Endothelial cell (in vitro differentiated cells): ENCODE measurements at regions not wholly inside any gene's neighbourhood (a gene's known extent, or its start where the extent isn't known, plus 50 kb on each side); places are given as distances from the start of the nearest gene placed in this dataset.

Experiments used
- DNase-seq: peaks from one replicate; pipeline ENCODE4 v3.0.0; 2021; ENCODE audit warnings: low spot score
- H3K27ac Mint-ChIP-seq: one replicate; pipeline ENCODE4 v1.8.0; 2021; ENCODE audit warnings: mixed read lengths, inconsistent platforms; ENCODE audit not compliant: unreplicated experiment
- H3K27me3 Mint-ChIP-seq: one replicate; pipeline ENCODE4 v1.8.0; 2021; ENCODE audit warnings: mild to moderate bottlenecking, moderate library complexity, mixed read lengths, inconsistent platforms; ENCODE audit not compliant: unreplicated experiment
- H3K36me3 Mint-ChIP-seq: one replicate; pipeline ENCODE4 v1.8.0; 2021; ENCODE audit warnings: mild to moderate bottlenecking, low read depth, mixed read lengths, inconsistent platforms; ENCODE audit not compliant: unreplicated experiment
- H3K4me1 Mint-ChIP-seq: one replicate; pipeline ENCODE4 v1.8.0; 2021; ENCODE audit warnings: mild to moderate bottlenecking, mixed read lengths, inconsistent platforms; ENCODE audit not compliant: unreplicated experiment
- H3K4me3 Mint-ChIP-seq: one replicate; pipeline ENCODE4 v1.8.0; 2021; ENCODE audit warnings: mild to moderate bottlenecking, mixed read lengths, inconsistent platforms; ENCODE audit not compliant: unreplicated experiment
- H3K9me3 Mint-ChIP-seq: one replicate; pipeline ENCODE4 v1.8.0; 2021; ENCODE audit warnings: mixed read lengths, inconsistent platforms; ENCODE audit not compliant: unreplicated experiment
- CTCF ChIP-seq: fragments of 200-600 bp; sonication (generic); IDR thresholded peaks from one replicate; pipeline ENCODE4 v1.5.0; 2021; ENCODE audit warnings: antibody characterized with exemption; ENCODE audit not compliant: unreplicated experiment

GRCh38 chr3:153749070-153749610 lies 372.1 kb upstream of the ARHGEF26 start:
- Mint-ChIP-seq H3K27ac (no peak overlapping the region), H3K27me3 (no peaks in the 10 kb centered on the region), H3K4me3 (no peak overlapping the region), H3K9me3 (no peaks in the 10 kb centered on the region), H3K36me3 (no peaks in the 10 kb centered on the region), H3K4me1 (no peaks in the 10 kb centered on the region)
- TF ChIP-seq CTCF, result no peak
- no peak for DNase-seq

- no peaks in the 10 kb centered on the region for H3K27me3 Mint-ChIP-seq
- no peaks in the 10 kb centered on the region for H3K9me3 Mint-ChIP-seq
- no peak overlapping the region for H3K27ac Mint-ChIP-seq
- no peak for DNase-seq
- H3K4me1 Mint-ChIP-seq, result no peaks in the 10 kb centered on the region
- H3K36me3 Mint-ChIP-seq, result no peaks in the 10 kb centered on the region
- no peak overlapping the region for H3K4me3 Mint-ChIP-seq
- TF ChIP-seq CTCF, result no peak
Measured at GRCh38 chr3:153752405-153753027, 368.7 kb upstream of the ARHGEF26 start.

- no peak for TF ChIP-seq CTCF
- Mint-ChIP-seq H3K36me3 (no peaks in the 10 kb centered on the region), H3K4me3 (no peak overlapping the region), H3K4me1 (no peaks in the 10 kb centered on the region), H3K27ac (no peak overlapping the region), H3K9me3 (no peaks in the 10 kb centered on the region), H3K27me3 (no peaks in the 10 kb centered on the region)
- no peak for DNase-seq
Measured at GRCh38 chr3:153753035-153753434, 368.2 kb upstream of the ARHGEF26 start.

- Mint-ChIP-seq H3K9me3 (no peaks in the 10 kb centered on the region), H3K4me3 (no peak overlapping the region), H3K27ac (no peak overlapping the region), H3K4me1 (no peaks in the 10 kb centered on the region), H3K36me3 (no peaks in the 10 kb centered on the region), H3K27me3 (no peaks in the 10 kb centered on the region)
- no peak for DNase-seq
- TF ChIP-seq CTCF, result no peak
Measured at GRCh38 chr3:153756816-153757215, 364.4 kb upstream of the ARHGEF26 start.

GRCh38 chr3:153757839-153758238 lies 363.4 kb upstream of the ARHGEF26 start:
- TF ChIP-seq CTCF, result no peak
- H3K9me3 Mint-ChIP-seq, result no peaks in the 10 kb centered on the region
- H3K27me3 Mint-ChIP-seq, result no peaks in the 10 kb centered on the region
- H3K36me3 Mint-ChIP-seq, result no peaks in the 10 kb centered on the region
- no peak overlapping the region for H3K27ac Mint-ChIP-seq
- H3K4me1 Mint-ChIP-seq, result no peaks in the 10 kb centered on the region
- DNase-seq, result no peak
- no peak overlapping the region for H3K4me3 Mint-ChIP-seq
